NCI-H146 (cell line): ENCODE measurements at regions not wholly inside any gene's neighbourhood (a gene's known extent, or its start where the extent isn't known, plus 50 kb on each side); places are given as distances from the start of the nearest gene placed in this dataset.
"Not testable (repeated sequence)": the region's sequence is repeated elsewhere in the genome, so short reads cannot be mapped to it uniquely, and the experiment has no call there.

Source experiments
- DNase-seq: peaks from one replicate; lab custom pipeline; 2025; lab: John Stamatoyannopoulos, UW

DNA sequence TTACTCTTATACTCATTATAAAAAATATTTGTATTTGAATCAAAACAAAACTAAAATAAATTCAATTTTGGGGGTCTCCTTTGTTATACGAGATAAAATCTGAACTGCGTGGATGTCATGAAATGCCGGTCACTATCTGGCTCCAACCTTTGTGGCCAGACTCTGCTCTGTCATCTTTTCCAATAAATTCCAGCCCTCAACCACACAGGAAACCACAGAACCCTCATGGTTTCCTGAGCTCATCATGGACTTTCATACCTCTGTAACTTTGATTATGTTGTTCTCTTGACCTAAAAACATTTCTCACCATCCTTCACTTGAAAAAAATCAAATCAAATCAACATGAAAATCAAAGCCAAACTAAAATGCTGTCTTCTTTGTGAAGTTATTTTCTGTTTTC lies 724.7 kb downstream of the METTL4 start:
- no peak for DNase-seq

DNA sequence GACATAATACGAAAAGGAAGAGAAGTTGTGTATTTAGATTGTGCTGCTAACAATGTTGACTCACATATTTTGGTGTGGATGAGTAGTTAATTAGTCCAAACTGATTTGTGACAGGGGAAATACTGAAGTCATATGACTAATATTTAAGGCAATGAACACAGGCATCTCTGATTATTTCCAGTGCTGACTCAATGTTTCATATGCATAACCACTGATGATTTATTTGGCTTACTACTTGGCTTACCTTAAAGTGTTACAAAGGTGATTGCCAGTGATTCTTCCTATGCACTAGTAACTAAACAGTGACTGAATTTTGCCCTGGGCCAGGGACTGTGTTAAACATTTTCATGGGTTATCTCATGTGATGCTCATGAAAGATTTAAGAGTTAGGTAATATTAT lies 722.6 kb downstream of the METTL4 start:
- DNase-seq, result no peak

DNA sequence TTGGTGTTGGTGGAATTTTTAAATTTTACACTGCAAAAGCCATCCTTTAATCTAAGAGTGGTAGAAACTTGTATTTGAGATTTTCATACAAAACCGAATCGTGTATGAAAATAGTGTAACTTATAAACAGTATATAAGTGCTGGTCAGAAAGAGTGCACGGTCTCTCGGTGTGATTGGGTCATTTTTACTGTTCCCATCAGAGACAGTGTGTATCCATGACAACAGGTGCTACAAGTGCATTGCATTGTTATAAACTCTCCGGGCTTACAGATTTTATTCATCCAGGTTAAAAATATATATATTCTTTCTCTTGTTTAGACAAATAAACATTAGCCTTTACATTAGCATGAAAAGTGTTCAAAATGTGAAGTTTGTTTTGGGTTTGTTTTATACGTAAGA lies 721.9 kb downstream of the METTL4 start:
- DNase-seq, result no peak

DNA sequence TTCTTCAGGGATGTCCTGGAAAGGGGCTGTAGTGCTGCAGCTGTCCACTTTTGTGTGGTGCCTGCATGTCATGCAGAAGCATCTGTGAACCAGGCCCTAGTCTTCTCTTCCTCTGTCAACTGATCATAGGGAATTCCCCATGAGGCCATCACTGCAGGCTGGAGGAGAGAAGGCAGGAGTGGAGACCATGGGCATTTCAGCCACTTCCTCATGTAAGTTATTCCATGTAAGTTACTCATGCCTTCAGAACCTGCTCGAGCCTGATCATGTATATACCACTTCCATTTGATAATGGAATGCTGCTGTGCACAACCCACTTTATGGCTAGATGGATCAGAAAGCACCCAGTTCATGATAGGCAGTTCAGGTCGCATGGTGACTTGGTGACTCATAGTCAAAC lies 714.0 kb downstream of the METTL4 start:
- DNase-seq, result not testable (repeated sequence)

DNA sequence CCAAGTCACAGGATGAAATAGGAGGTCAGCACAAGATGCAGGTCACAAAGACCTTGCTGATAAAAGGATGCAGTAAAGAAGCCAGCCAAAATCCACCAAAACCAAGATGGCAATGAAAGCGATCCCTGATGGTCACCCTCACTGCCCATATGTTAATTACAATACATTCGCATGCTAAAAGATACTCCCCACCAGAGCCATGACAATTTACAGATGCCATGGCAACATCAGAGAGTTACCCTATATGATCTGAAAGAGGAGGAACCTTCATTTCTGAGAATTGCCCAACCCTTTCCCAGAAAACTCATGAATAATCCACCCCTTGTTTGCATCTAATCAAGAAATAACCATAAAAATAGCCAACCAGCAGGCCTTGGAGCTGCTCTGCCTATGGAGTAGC lies 709.8 kb downstream of the METTL4 start:
- DNase-seq, result no peak

DNA sequence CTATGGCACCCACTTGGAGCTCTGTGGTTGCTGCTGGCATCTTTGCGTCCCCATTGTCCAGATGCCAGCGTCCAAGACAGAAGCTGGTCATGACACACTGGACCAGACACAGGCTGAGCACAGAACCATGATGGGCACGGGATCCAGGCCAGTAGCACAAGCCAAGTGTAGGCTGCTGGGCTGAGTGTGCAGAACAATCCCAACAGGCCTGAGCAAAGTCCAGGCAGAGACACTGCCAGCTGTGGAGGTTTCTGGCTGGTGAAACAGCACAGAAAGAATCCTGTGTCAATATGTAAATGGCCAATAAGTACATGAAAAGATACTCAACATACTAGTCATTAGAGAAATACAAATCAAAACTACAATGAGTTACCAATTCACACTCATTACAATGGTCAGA lies 705.4 kb downstream of the METTL4 start:
- no peak for DNase-seq

DNA sequence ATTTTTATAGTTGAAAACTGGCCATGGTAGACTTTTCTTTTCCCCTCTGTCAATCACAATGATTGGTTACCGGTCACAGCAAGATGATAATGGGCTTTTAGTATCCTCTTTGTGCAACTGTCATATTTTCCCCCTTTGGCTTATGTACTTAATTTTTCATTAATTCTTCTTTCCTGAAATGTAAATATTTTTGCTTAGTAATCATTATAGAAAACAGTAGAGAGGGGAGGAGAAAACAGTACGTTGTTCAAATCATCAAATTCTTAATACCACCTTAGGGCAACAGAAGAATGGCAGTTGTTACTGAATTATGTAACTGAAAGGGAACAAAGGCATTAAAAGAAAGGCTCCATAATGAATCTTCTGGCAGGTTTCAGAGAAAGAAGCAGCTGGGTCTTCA lies 699.0 kb downstream of the METTL4 start:
- DNase-seq, result no peak

DNA sequence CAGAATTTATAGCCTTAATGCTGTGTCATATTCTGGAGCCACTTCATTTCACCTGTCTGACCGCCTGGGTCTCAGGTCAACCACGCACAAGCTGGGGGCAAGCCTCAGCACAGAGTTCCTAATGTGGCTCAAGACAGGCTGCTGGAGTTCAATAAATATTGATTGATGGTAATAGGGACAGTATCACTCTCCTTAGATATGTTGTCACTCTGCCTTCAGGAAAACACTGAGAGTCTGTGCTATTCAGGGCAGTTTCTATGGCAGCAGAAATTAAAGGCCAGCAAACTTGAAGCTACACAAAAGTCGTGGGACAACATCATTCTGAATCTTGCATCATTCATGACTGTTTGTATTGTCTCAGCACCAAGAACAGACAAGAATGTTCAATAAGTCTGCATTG lies 696.1 kb downstream of the METTL4 start:
- no peak for DNase-seq

DNA sequence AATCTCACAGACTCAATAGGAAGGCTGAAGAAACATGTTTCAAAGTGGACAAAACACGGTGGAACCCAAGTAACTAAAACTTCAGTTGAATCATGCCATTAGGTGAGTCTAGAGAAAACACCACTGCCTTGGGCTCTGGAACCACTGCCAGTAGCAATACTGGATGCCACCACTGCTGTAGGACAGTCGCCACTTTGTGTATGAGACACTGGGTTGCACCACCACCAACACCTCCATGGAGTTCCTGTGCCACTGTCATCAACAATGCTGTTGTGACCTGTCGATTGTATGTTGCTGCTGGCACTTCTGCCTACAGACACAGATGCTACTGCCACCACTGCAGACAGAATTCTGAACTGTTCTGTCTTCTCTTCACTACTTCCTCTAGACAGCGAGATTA lies 686.7 kb downstream of the METTL4 start:
- no peak for DNase-seq

DNA sequence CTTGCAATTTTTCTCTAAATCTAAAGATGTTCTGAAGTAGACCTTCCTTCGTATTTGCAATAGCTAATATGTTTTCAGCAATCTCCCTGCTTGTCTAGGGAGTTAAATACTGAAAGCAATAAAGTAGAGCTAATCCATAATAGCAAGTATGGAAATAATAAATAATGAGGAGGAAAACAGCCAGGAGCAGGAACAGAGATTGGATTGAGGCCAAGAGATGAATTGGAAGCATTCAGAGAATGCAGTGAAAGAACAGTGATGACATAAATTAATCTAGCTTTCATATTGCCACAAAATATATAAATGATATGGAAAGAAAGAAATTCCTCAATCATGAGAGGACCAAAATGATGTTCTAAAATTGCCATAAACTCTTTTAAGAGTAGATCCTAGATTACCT lies 679.7 kb downstream of the METTL4 start:
- DNase-seq, result no peak

DNA sequence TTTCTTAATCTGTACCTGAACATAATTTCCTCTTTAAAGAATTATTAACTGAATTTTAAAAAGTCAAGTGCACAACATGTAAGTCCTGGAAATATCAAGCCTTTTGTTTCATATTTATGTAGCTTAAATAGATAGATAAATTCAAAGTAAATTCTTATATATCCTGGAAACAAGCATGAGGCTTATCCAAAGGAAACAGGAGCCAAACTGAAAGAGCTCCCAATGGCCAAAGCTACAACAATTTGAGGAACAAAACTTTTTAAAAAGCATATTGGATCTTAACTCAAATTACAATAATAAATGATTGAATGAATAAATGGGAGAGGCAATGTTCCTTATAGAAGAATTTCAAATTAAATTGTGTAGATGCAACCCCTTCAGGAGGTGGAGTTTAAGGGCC lies 679.1 kb downstream of the METTL4 start:
- DNase-seq, result no peak

DNA sequence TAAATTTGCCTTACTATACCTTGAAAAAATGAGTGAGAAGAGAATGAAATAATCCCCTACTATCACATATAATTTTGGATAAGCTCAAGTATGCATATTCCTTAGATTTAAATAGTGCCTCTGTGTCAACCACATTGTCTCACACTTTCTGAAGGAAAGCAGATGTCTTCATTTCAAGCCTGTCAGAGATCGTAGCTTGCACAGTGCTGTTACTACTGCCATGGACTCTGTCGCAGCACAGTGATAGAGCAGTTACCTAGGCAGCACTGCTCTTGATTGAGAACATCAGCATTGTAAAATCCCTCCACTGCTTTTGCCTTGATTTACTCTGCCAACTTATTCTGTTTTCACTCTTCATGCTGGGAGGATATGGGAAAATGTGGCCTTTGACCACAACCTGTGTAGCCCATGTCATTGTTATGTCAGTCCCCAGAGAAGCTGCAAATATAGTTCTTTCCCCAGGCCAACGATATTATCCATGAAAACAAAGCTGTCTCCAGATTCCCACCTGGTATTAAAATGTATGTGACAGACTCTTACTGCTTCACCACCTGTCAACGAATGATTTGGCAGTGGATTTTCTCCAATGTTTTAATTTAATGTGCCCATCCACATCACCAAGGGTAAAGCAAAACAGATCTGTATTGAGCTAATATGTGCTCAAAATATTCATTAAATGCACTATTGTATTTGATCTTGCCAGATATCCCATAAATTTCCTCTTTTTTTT lies 675.7 kb downstream of the METTL4 start:
- DNase-seq, result no peak

DNA sequence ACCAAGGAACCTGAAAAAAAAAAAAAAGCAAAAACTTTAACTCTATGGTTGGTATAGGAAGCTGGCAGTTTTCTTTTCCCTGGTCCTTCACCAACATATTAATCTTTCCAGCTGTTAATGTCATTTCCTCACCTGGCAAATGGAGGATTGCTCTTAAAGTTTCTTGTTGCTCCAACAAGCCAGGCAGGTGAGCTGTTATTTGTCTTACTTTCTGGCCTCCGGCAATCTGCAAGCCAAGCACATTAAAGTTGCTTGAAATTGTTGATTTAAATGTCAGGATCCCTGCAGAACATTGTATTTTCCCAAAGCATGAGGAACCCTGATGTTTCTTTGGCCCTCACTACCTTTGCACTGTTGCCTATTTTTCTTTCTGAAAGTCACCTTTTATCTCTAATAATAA lies 664.9 kb downstream of the METTL4 start:
- peak; percentile 69 for DNase-seq

DNA sequence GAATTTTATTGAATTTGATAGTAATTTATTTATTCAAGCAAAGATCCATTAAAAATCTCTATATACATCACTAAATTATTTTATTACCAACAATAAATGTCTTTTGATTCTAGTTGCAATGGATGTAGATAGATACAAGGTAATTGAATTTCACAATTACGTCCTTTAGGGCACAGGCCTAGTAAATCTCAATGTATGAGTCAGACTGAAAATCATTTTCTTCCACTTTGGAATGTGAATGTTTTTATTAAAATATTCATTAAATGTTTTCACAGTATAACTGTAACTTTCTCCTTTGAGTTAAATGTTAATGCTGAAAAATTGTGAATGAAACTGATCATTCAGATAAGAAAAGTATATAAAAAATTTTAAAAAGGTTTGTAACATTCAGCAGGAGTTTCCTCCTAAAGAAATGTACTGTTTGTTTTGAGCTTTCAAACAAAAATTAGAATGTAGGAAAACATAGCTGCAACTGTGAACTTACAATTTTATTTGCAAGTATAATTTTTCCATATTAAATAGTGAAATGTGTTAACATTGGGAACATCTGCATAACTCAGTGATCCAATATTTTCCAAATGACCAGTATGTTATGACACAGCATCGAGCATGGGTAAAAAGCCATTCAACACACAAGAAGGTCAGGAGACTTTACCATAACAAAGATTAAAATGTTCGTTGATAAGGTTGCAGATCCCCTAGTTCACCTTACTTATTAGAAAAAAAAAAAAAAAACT lies 663.7 kb downstream of the METTL4 start:
- DNase-seq, result no peak

DNA sequence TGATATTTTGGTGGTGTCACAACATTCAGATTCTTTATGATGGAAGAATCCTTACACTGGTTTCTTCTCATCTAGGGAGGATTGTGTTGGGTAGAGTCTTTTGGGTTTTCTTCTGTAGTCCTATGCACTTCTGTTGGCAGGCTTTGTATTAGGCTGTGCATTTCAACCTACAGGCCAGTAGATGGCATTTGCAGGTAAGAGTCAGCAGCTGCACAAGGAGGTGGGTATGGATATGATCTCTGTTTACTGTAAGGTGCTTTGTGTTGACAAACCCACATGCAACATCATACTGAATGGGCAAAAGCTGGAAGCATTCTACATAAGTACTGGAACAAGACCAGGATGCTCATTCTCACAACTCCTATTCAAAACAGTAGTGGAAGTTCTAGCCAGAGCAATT lies 656.8 kb downstream of the METTL4 start:
- peak; percentile 8 for DNase-seq

DNA sequence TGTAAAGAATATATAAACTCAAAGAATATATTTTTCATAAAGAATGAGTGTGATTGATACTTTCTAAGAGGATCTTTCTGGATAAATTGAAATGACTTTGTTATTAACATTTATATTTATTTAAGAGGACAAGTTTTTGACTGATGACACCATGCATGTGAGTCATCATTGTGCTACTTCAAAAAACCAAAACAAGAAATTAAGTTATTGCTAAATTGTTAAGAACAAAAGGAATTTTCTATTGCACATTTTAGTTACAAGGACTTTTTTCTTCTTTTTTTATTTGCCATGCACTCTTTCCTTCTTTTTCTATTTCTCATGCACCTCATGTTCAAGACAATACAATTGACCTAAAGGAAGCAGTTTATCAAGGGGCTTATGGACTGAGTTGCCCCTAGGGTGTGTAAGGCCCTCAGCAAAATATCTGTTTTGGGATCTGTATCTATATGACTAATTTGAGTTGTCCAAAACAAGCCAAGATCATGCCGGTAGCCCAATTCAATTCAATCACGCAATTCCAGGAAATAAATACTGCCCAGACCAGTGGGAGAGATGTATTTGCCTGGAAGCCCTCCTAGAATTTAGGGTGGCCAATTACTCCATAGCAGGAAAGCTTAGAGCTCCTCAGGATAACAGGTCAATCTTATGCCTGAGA lies 654.3 kb downstream of the METTL4 start:
- DNase-seq, result no peak

DNA sequence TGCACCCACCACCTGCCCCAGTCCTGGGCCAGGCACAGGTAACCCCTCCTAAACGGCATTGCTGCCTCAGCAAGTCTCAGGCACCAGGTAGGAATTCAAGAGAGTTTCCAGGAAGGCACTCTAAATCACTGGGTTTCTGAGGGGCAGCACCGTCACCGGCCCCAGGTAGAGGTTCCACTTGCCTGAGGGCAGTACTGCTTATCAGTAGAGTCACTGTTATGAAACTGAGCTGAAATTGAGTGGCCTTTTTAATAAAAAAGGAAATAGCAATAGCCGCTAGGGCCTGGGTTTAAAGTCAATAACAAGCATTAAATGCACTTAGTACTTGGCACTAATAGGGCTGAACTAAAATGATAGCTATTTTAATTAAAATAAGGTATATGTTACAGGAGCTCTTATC lies 653.7 kb downstream of the METTL4 start:
- DNase-seq, result peak; percentile 30

DNA sequence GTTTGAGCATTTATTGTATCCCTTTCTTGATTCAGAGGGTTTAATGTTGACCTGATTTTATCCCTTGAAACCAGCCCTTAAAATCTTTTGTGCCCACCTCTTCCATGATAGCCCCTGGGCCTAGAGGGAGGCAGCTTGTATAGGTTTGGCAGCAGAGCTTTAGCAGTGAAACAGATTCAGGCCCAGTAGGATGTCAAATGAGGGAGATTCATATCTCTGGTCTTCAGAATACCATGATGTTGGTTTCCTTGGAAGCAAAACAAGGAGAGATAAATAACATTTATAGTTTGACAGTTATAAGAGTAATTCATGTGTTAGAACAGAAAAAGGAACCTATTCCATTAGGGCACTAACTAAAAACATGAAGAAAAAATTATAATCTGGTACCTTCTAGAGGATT lies 649.2 kb downstream of the METTL4 start:
- DNase-seq, result no peak

DNA sequence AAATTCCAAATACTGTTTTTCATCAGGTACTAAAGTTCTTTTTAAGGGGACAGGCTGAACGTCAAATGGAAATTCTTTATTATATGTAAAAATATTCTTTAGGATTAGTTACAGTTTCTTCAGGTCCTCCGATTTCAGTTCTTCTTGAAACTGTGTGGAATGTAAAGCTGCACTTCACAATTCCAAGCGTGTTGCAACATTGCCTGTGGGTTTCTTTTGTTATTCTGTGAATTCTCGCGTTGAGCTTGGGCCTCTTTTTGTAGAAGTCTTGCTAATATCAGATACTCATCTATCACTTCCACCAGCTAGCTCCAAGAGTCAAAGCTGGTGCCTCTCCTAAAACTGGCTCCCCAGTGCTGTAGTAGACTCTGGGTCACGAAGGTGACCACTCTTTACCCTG lies 642.6 kb downstream of the METTL4 start:
- no peak for DNase-seq

DNA sequence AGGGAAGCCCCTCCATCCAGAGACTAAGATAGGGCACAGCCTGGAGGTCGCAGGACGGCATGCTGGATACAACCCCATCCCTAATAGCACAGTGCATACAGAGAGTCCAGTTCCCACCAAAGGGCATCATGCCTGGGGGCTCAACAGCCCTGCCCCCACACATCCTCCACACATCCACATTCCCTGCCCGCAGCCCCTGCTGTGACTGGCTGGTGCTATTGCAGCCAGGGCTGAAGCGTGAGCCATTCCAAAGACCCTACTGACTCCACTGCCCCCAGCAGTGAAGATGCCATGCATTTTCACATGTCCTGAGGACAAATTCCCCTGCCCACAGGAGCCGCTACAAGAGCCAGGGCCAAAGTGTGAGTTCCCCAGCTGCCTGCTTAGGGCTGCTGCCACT lies 641.6 kb downstream of the METTL4 start:
- DNase-seq, result no peak

DNA sequence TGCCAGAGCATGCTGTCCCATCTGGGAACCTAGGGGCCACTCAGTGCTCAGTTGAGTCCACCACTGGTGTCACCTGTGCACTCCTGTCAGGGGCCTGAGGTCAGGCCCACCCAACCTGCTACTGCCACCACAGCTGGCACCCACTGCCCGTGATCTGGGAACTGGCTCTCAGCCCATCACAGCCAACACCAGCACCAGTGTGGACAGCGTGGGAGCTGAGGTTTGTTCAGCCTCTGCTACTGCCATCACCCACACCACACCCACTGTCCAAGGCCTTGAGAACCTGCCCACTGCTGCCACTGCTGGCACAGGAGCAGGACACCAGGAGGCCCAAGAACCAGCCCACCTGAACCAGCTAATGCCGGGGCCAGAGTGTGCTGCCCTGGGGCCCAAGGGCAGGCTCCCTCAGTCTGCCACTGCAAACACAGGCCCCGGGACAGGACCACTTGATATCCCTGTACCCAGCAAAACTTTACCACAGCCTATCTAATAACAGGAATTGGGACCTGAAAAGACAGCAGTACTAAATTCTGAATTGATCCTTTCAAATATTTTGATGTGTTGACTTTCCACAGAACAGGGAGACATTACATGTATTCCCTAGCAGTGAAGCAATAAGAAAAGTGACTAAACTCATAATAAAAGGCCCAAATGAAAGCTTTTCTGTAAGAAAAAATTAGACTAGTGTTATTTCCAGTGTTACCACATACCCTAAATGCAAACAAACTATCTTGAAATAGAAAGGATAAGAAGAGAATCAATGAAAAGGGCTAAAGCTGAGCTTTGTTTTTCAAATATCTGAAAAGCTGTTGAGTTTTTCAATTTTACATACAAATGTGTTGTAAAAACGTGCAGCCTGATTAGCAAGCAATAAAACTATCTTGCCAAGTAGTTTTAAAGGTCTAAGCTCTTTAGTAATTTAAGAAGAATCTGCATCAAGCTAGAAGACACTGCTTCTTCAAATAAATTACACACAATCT lies 640.7 kb downstream of the METTL4 start:
- no peak for DNase-seq

DNA sequence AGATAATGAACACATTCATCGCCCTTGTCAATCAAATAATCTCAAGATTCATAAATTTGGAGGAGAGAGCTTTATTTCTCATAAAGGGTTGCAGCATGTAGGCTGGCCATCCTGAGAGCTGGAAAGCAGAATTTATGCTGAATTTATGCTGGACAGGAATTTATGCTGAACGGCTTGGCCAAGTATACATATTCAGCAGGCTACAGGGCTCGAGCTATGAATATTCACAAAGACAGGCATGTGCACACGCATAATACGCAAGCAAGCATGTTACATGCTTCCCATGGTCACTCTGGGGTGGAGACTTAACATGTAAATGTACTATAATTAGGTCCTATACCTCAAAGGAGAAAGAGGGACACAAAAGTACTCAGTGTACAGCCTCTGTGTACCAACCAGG lies 618.8 kb downstream of the METTL4 start:
- no peak for DNase-seq
